Lower leg skin (tissue), 4 donors: ENCODE measurements at regions not wholly inside any gene's neighbourhood (a gene's known extent, or its start where the extent isn't known, plus 50 kb on each side); places are given as distances from the start of the nearest gene placed in this dataset.
A peak's percentile ranks its signal among the peaks of the same experiment; 100 is the strongest.

Experiments used
- DNase-seq, 2 donors: peaks; one replicate each; pipeline ENCODE4 v3.0.0-alpha.2; 2019; ENCODE audit warnings: low spot score in 2 of 2
- H3K4me3 ChIP-seq: fragments of 200-600 bp; sonication (generic); 2 replicates; pipeline ENCODE4 v1.5.1; 2017; ENCODE audit warnings: mild to moderate bottlenecking, low read depth; ENCODE audit not compliant: poor library complexity, severe bottlenecking
- CTCF ChIP-seq, 3 donors: fragments of 450-650 bp; IDR thresholded peaks; one replicate each; pipeline ENCODE4 v1.5.1; 2016; ENCODE audit warnings: antibody characterized with exemption in 3 of 3, mild to moderate bottlenecking in 3 of 3, moderate library complexity in 2 of 3
- POLR2A ChIP-seq, 2 donors: fragments of 450-650 bp; IDR thresholded peaks; one replicate each; pipeline ENCODE4 v1.6.1; 2016 to 2017; ENCODE audit warnings: antibody characterized with exemption in 2 of 2, mild to moderate bottlenecking in 1 of 2, moderate library complexity in 1 of 2
- WGBS, 2 donors: methylation state at CpG; one replicate each; pipeline ENCODE4 v1.1.5; 2018; 5-methylcytosine and 5-hydroxymethylcytosine counted together
- intact Hi-C: fragments of 100-400 bp; cut with DNase I; formaldehyde crosslinking; loops from one replicate; pipeline ENCODE4 v1.15.0; 2023; ENCODE audit warnings: low total_unique reads

GRCh38 chr6:21393441-21394165 is 199.9 kb upstream of the SOX4 start:
- TF ChIP-seq CTCF (IDR thresholded peaks at IDR 0.05) = no peak
- no peak for TF ChIP-seq POLR2A (IDR thresholded peaks at IDR 0.05)
- WGBS, 2 donors = 61 to 73% methylated on average over 10 of the region's 10 CpGs
- H3K4me3 ChIP-seq = no peak overlapping the region
- DNase-seq = no peak
- intact Hi-C loops = no loop called here

GRCh38 chr6:21395121-21395520 is 198.4 kb upstream of the SOX4 start:
- H3K4me3 ChIP-seq = no peak overlapping the region
- 19 to 35% methylated on average over 2 of the region's 2 CpGs for WGBS, 2 donors
- TF ChIP-seq CTCF (IDR thresholded peaks at IDR 0.05) = no peak
- no peak for TF ChIP-seq POLR2A (IDR thresholded peaks at IDR 0.05)
- DNase-seq = no peak
- intact Hi-C loops = no loop called here

GRCh38 chr6:21396313-21396712 is 197.2 kb upstream of the SOX4 start:
- TF ChIP-seq POLR2A (IDR thresholded peaks at IDR 0.05) (no peak), CTCF (IDR thresholded peaks at IDR 0.05) (no peak)
- DNase-seq = no peak
- no peak overlapping the region for H3K4me3 ChIP-seq
- intact Hi-C loops = no loop called here

- TF ChIP-seq CTCF (IDR thresholded peaks at IDR 0.05) = no peak
- TF ChIP-seq POLR2A (IDR thresholded peaks at IDR 0.05) = no peak
- intact Hi-C loops = no loop called here
- no peak for DNase-seq
- no peak overlapping the region for H3K4me3 ChIP-seq
- 88 to 95% methylated on average over 10 of the region's 10 CpGs for WGBS, 2 donors
These were observed 194.7 kb upstream of the SOX4 start for GRCh38 chr6:21398741-21399325.

- intact Hi-C loops = no loop called here
- peak in 1 of 2 donors; percentile 64 for DNase-seq
- no peak for TF ChIP-seq POLR2A (IDR thresholded peaks at IDR 0.05)
- no peak for TF ChIP-seq CTCF (IDR thresholded peaks at IDR 0.05)
- WGBS, 2 donors = 54 to 64% methylated on average over 4 of the region's 4 CpGs
- H3K4me3 ChIP-seq = no peak overlapping the region
These were observed 191.2 kb upstream of the SOX4 start for GRCh38 chr6:21402368-21402767.

GRCh38 chr6:21404577-21404976 is 189.0 kb upstream of the SOX4 start:
- TF ChIP-seq CTCF (IDR thresholded peaks at IDR 0.05) (no peak), POLR2A (IDR thresholded peaks at IDR 0.05) (no peak)
- no peak for DNase-seq
- 82 to 92% methylated on average over 2 of the region's 2 CpGs for WGBS, 2 donors
- H3K4me3 ChIP-seq = no peak overlapping the region
- intact Hi-C loops = no loop called here
